ENCODE measurements at regions not wholly inside any gene's neighbourhood (a gene's known extent, or its start where the extent isn't known, plus 50 kb on each side); places are given as distances from the start of the nearest gene placed in this dataset.

GRCh38 chr4:164215113-164215741 lies 538.7 kb upstream of the SMIM31 start:
- Histone ChIP-seq H3K27me3 (no peaks in the 10 kb centered on the region), H3K4me1 (no peaks in the 10 kb centered on the region), H3K27ac (no peak overlapping the region), H3K9me3 (no peaks in the 10 kb centered on the region), H3K36me3 (no peaks in the 10 kb centered on the region), H3K4me3 (no peak overlapping the region)
- no peak for DNase-seq
- ATAC-seq = no peak
- intact Hi-C loops (cut with DNase I) = no loop called here
- TF ChIP-seq CTCF (IDR thresholded peaks at IDR 0.05) = no peak

- Histone ChIP-seq H3K4me3 (no peak overlapping the region), H3K36me3 (no peaks in the 10 kb centered on the region), H3K4me1 (no peaks in the 10 kb centered on the region), H3K27ac (no peak overlapping the region), H3K9me3 (no peaks in the 10 kb centered on the region), H3K27me3 (no peaks in the 10 kb centered on the region)
- intact Hi-C loops (cut with DNase I) = no loop called here
- TF ChIP-seq CTCF (IDR thresholded peaks at IDR 0.05) = no peak
- ATAC-seq = no peak
- DNase-seq = no peak
These were observed 532.3 kb upstream of the SMIM31 start for GRCh38 chr4:164221631-164222030.

- ATAC-seq (no peak), DNase-seq (no peak)
- Histone ChIP-seq H3K27ac (no peak overlapping the region), H3K36me3 (no peaks in the 10 kb centered on the region), H3K4me3 (no peak overlapping the region), H3K9me3 (no peaks in the 10 kb centered on the region), H3K27me3 (no peaks in the 10 kb centered on the region), H3K4me1 (no peaks in the 10 kb centered on the region)
- no peak for TF ChIP-seq CTCF (IDR thresholded peaks at IDR 0.05)
- intact Hi-C loops (cut with DNase I) = no loop called here
These were observed 529.1 kb upstream of the SMIM31 start for GRCh38 chr4:164224871-164225270.

- Histone ChIP-seq H3K4me3 (no peak overlapping the region), H3K27me3 (no peaks in the 10 kb centered on the region), H3K9me3 (no peaks in the 10 kb centered on the region), H3K27ac (no peak overlapping the region), H3K36me3 (no peaks in the 10 kb centered on the region), H3K4me1 (no peaks in the 10 kb centered on the region)
- no peak for DNase-seq
- ATAC-seq = no peak
- intact Hi-C loops (cut with DNase I) = no loop called here
- no peak for TF ChIP-seq CTCF (IDR thresholded peaks at IDR 0.05)
These were observed 524.7 kb upstream of the SMIM31 start for GRCh38 chr4:164229255-164229654.

GRCh38 chr4:164239433-164239832 lies 514.5 kb upstream of the SMIM31 start:
- ATAC-seq (no peak), DNase-seq (no peak)
- H3K4me1 ChIP-seq = no peaks in the 10 kb centered on the region
- intact Hi-C loops (cut with DNase I) = no loop called here
- no peak overlapping the region for H3K4me3 ChIP-seq
- H3K27me3 ChIP-seq = no peaks in the 10 kb centered on the region
- H3K27ac ChIP-seq = no peak overlapping the region
- TF ChIP-seq CTCF (IDR thresholded peaks at IDR 0.05) = no peak
- H3K9me3 ChIP-seq = no peaks in the 10 kb centered on the region
- no peaks in the 10 kb centered on the region for H3K36me3 ChIP-seq

Data from left lung (tissue), 4 donors.